GM18858 (cell line): ENCODE measurements at regions not wholly inside any gene's neighbourhood (a gene's known extent, or its start where the extent isn't known, plus 50 kb on each side); places are given as distances from the start of the nearest gene placed in this dataset.

ENCODE experiments used
- ATAC-seq: cut with Tn5 transposase; IDR thresholded peaks from one replicate; pipeline ENCODE4 v1.9.1; 2021; ENCODE audit not compliant: unreplicated experiment

DNA sequence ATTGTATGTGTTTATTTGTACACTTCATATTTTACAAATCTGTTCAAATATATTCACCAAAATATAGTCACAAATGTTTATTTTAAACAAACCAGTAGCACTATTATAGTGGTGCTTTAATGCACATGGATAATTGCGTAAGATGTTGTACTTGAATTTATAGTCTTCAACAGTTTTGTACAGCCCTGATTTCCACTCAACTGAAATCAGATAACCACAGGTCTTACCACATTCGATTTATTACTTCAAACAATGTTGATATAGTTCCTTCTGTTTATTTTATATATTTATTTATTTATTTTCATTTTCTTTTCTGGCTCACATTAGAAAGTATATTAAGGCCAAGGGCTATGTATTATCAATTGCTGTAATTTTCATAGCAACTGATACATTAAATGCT lies 99.4 kb upstream of the ZNF804A start:
- no peak for ATAC-seq

DNA sequence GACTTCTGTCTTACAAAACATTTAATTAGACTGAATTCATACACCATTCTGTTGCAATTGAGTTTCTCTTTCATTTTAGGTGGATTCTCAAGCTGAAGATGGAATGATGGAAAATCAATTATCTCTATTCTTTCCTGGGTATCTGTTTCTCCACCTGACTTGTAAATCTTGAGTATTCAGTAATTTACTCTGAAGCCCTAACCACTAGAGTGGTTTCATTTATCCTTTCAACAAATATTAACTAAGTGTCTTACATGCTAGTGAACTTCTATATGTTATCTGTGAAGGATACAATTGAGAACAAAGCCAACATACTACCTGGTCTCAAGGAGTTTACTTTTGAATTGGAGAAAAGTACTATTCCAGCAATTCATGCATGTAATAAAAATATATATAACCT lies 94.1 kb upstream of the ZNF804A start:
- ATAC-seq, result no peak

DNA sequence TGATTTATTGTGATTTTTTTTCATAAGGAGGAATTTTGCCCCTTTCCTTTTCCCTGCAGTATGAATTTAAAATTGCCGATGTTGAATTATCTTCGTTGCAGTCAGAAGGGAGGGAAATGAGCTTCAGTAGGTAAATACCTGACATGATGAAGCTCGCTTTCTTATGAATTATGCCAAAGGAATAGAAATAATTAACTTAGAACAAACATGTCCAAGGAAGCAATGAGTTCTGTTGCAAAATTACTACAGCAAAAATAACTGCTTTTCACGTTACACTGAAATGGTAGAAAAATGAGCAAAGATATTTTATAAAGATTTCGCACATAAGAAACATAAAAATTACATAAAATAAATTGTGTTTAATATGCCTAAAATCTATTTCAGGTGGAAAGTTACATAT lies 91.1 kb upstream of the ZNF804A start:
- ATAC-seq, result no peak

DNA sequence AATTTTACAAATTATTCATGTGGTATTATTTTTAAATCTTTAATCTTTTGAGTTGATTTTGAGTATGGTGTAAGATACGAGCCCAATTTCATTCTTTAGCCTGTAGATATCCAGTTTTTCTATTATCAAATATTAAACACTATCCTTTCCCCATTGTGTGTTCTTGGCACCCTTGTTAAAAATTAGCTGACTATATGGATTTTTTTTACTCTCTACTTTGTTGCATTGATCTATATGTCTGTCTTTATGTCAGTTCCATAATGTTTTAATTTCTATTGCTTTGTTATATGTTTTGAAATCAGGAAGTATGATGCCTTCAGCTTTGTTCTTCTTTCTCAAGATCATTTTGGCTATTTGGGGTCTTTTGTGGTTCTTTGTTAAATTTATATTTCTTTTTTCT lies 80.9 kb upstream of the ZNF804A start:
- no peak for ATAC-seq

DNA sequence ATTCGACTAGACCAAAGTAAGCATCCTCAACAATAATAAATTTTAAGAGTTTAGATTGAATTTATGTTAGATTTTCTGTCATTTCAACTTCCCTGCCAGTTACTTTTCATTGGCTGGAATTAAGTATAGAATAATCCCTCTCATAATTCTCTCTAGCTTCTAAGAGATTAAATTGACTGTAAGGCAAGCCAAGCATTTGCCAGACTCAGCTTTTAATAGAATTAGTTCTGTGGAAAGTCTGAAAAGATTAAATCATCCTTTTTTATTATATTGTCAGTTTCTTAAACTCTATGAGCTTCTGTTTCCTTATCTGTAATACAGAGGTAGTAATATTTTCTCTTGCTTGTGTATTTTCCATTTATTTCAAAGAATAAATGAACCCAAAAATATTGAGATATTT lies 77.9 kb upstream of the ZNF804A start:
- no peak for ATAC-seq

DNA sequence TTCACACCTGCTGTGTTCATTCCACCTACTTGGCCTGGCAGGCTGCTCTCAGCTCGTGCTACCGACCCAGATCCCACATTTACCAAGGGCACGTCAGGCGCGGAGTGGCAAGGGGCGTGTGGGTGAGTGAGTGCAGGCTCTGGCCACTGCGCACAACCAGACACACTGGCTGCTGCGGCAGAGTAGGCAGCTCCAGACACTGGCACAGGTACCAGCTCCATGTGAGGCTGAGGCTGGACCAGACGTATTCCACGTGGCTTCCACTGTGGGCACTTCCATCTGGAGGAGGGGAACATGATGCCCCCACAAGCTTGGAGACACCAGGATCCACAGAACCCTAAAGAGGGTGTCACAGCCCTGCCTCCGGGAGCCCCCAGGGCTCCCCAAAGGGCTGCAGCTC lies 74.6 kb upstream of the ZNF804A start:
- no peak for ATAC-seq

DNA sequence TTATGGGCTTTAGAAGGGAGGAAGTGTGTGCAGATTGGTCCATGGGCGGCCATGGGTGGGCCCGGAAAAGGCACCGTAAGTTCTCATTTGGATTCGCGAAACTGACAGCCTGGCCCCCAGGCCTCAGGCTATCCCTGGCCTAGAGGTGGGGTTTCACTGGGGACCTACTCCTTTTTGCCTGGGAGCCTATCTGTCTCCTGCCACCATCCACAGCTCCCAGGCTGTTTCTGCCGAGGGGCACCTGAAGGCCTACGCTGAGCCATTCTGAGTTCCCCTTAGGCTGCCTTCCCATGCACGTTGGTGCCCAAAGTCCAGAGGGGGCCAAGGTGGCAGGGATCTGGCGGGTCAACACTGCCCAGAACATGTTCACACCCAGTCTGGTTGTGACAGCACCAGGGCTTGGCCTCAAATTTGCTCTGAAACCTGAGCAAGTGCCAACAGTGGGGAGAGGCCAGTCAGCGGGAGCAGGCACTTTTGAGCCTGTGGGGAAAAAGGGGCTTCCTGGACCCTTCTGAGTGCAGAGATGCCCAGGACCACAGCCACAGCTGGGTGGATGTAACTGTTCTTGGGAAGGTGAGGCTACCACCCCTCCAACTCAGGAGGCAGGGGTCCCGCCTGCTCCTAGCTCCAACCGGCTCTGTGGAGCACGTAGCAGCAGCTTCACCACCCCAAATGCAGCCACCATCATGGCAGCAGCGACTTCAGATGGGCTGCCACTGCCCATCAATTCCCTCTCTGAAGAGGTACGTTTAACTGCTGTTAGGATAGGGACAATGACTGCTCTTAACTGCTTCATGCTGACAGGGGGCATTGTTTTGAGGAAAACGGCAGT lies 73.6 kb upstream of the ZNF804A start:
- no peak for ATAC-seq

DNA sequence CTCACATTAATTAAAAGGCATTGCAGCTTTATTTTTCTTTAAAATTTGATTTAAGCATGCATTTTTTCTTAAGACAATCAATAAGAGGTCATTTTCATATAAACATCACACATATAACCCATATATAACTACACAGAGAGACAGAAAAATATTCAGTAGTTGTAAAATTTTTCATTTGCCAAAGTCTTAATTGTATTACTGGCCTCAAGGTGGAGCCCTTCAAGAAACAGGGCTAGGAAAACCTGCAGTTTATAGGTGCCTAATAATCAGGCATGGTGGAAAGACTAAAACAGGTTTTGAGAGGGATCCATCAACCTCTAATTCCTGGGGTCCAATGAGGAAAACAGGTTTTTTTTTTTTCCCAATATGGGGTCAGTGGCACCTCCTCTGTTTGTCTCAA lies 71.3 kb upstream of the ZNF804A start:
- ATAC-seq, result no peak

DNA sequence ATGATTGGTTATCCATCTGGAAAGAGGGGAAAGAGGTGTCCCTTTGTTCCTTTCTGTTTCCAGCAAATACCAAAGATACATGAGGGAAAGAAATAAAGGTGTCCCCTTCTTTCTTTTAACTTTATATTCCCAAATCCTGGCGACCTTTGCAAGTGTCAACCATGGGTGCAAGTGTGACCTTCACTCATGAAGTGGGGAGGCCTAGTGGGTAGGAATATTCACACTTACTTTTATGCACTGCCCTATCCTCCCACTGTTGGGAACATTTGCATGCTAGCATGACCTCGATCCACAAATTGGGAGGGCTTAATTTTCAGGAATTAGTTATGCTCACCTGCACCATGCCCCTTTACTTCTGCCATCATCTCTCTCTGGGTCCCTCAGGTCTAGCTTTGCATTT lies 70.2 kb upstream of the ZNF804A start:
- ATAC-seq, result no peak

DNA sequence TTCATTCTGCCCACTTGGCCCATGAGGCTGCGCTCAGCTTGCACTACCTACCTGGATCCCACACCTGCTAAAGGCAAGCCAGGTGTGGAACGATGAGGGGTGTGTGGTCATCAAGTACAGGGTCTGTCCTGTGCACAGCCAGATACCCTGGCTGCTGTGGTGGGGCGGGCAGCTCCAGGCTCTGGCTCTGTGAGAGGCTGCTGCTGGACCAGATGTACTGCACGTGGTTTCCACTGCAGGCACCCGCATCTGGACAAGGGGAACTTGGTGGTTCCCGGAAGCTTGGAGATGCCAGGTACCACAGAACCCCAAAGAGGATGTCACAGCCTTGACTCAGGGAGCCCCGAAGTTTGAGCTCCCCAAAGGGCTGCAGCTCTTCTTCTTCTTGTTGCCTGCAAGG lies 68.1 kb upstream of the ZNF804A start:
- ATAC-seq, result no peak

DNA sequence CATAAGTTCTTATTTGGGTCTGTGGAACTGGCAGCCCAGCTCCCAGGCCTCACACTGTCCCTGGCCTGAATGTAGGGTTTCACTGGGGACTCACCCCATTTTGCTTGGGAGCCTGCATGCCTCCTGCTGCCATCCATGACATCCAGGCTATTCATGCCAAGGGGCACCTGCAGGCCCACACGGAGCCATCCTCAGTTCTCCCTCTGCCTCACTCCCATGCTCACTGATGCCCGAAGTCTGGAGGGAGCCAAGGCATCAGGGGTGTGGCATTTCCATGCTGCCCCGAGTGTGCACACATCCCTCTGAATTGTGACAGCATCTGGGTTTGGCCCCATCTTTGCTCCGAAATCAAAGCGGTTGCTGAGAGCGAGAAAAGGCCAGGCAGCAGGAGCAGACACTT lies 67.4 kb upstream of the ZNF804A start:
- ATAC-seq, result no peak

DNA sequence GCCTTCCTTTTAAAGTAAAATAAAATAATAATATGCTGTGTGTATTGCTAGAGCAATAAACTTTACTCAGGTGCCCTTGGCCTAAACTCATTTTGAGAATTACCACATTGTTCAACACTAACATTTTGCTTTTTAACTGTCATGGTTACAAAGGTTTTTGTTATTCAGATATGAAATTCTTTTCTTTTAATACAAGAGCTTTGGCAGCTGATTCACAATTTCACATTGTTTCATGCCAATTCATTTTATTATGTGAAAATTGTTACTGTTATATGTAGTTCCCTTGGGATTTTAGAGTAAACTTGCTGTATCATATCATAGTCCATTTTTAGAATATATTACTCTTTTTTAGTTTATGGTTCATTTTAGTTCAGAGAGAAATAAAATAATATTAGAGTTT lies 65.8 kb upstream of the ZNF804A start:
- ATAC-seq, result no peak

DNA sequence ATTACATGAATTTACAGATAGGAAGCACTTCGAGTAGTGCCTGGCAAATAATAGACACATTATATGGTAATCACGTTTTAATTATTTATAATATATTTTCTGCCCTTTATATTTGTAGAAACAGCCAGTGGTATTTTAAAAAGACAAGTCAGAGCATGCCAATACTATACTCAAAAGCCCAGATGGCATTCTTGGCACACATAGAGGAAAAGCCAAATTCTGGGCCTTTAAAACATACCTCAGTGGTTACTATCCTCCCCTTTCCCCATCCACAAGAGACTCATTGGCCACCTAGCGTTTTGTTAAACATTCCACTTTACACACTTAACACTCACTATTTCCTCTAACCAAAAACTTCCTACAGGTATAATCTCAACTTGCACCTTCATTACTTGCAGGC lies 63.3 kb upstream of the ZNF804A start:
- no peak for ATAC-seq

DNA sequence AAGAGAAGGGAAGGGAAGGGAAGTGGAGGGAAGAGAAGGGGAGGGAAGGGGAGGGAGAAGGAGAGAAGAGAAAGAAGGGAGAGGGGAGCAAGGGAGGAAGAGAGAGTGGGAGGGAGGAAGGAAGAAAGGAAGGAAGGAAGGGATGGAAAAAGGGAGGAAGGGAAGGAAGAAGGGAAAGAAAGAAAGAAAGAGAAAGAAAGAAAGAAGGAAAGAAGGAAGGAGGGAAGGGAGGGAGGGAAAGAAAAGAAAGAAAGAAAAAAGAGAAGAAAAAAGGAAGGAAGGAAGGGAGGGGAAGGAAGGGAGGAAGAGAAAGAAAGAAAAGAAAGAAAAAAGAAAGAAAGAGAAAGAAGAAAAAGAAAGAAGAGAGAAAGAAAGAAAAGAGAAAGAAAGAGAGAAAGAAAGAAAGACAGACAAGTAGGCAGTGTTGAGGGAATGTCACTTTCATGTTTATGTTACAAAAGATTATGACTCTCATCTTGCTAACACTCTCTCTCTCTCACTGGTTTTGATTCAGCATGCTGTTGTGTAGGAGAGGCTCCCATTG lies 58.0 kb upstream of the ZNF804A start:
- ATAC-seq, result no peak

DNA sequence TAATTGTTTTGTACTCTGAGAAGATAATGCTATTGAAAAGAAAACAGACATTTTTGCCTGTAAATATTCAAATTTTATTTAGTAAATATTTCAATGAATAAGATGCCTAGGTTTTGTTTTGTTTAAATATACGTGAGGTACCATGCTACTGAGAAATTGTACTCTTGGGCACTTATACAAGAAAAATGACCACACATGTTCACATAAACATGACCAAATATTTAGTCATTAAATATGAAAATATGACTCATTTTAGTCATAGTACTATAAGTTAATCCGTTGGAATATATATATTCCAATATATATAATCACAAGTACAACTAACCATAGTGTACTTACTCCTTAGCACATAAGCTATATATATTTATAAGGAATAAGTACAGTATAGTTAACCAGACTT lies 56.7 kb upstream of the ZNF804A start:
- ATAC-seq, result no peak

DNA sequence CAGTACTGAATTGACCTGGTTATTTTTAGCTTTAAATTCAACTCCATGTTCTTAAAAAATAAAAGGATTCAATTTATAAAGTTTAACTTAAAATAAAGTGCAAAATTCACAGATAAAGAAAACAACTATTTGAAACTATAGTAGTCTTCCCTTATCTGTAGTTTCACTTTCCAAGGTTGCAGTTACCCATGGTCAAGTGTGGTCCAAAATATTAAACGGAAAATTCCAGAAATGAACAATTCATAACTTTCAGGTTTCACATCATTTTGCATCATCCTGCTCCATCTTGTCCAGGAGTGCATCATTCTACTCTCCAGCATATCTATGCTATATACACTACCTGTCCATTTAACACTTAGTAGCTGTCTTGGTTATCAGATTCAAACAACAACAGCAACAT lies 54.5 kb upstream of the ZNF804A start:
- ATAC-seq, result no peak
